Sciatic nerve (tissue), 2 donors: ENCODE measurements at regions not wholly inside any gene's neighbourhood (a gene's known extent, or its start where the extent isn't known, plus 50 kb on each side); places are given as distances from the start of the nearest gene placed in this dataset.

Experiments used
- ATAC-seq: fragments of 200-7000 bp; cut with Tn5 transposase; one replicate; pipeline ENCODE4 v1.9.1; 2020; ENCODE audit warnings: mild to moderate bottlenecking, moderate library complexity
- DNase-seq: peaks from one replicate; pipeline ENCODE4 v3.0.0-alpha.2; 2020; ENCODE audit warnings: low spot score
- intact Hi-C: fragments of 100-400 bp; cut with DNase I; formaldehyde crosslinking; loops from one replicate; pipeline ENCODE4 v1.14.2; 2022
- donor health status: DM: no; HTN: no; CAD: no.
- donor health status: DM: no; HTN: no; CAD: no.

DNA sequence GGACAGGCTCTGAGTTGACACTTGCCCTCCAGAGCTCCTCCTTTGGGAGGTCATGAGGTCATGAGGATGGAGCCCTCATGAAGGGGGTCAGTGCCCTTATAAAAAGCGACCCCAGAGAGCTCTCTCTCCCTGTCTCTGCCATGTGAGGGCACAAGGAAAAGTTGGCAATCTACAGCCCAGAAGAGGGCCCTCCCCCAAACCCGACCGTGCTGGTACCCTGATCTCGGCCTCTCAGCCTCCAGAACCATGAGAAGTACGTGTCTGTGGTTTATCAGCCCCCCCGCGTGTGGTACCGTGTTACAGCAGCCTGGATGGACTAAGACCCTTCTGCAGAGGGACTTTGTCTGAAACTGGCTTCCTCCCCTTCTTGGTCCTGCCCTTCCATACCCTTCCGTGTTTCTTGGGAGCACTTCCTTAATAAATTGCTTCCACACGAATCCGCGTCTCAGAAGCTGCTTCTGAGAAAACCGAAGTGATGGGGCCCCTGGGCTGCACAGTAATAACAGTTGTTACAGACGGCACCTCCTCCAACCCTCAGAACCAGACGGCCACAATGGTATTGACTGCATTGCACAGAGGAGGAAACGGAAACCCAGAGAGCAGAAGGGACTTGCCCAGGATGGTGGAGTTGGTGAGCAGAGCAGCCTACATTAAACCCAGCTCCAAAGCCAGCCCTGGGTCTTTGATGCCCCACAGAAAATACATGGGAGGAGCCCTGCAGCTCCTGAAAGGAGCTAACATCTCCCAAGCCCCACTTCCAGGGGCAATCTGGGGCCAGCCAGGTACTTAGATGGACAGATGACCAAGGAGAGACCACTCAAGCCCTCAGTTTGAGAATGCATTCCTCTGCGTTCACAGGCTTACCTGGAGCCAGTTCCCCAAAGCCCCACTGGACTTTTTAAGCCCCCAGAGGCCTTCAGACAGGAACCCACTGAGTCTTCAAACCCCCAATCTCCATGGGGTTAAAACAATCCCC is 242.7 kb downstream of the BCOR start:
- ATAC-seq = no peak
- intact Hi-C loops = no loop called here
- DNase-seq = no peak

DNA sequence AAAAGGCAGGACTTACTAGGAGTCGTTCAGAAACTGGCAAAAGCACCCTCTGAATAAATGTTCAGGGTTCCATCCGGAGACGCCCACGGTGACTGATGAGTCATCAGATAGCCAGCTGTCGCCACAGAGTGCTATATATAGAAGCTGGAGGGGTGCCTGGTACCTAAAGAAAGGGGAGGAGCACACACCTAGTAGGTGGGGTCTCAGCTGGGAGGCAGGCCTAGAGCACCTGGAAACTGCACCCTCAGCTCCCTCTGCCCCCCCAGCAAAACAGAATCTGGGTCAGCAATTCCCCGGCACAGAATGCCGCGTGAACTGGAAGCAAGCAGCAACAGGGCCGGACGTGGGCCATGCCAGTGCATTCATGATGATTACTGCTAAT is 242.0 kb downstream of the BCOR start:
- intact Hi-C loops = no loop called here

DNA sequence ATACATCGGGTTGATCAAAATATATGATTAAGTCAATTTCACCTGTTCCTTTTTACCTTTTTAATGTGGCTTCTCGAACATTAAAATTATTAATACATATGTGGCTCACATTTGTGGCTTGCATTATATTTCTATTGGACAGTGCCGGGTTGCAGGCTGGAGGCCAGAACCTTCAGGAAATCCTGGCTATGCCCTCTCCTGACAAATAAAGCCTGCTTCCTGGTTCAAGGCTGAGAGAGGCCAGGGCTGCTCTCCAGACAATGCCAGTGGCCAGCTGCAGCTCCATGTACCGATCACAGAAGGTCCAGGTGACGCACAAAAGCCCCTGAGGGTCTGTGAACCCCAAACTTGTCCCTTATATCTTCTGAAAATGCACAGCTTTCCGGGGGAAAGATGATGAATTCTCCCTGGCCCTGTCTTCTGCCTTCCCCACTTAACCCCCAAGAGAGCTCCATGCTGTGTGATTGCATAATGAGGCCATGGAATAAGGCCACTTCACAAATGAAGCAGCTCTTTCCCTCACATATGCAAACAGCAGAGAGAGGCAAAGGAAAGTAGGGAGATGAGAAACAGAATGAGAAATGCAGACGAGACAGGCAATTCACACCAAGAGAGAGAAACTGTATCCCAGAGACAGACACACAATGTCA is 241.2 kb downstream of the BCOR start:
- no peak for DNase-seq
- ATAC-seq = peak; percentile 46
- intact Hi-C loops = no loop called here

More for the DNA sequence above, 242.0 kb downstream of the BCOR start:
- DNase-seq (no peak), ATAC-seq (no peak)

DNA sequence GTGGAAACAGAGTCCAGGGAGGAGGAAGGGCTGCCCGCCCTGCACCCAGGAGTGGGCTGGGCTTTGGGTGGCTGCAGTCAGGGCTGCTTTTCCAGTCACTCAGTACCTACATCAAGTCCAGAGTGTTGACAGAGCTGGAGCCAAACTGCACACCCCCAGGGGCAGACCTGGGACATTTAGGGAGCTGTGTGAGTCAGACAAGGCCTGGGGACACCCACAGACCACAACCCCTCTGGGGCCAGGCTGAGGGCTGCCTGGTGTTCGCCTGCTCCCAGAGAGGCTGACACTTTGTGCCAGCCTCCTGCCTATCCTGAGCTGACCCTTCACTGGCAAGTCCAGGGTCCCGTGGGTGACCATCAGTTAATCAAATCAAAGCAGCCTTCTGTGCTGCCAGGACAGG is 240.0 kb downstream of the BCOR start:
- intact Hi-C loops = no loop called here

DNA sequence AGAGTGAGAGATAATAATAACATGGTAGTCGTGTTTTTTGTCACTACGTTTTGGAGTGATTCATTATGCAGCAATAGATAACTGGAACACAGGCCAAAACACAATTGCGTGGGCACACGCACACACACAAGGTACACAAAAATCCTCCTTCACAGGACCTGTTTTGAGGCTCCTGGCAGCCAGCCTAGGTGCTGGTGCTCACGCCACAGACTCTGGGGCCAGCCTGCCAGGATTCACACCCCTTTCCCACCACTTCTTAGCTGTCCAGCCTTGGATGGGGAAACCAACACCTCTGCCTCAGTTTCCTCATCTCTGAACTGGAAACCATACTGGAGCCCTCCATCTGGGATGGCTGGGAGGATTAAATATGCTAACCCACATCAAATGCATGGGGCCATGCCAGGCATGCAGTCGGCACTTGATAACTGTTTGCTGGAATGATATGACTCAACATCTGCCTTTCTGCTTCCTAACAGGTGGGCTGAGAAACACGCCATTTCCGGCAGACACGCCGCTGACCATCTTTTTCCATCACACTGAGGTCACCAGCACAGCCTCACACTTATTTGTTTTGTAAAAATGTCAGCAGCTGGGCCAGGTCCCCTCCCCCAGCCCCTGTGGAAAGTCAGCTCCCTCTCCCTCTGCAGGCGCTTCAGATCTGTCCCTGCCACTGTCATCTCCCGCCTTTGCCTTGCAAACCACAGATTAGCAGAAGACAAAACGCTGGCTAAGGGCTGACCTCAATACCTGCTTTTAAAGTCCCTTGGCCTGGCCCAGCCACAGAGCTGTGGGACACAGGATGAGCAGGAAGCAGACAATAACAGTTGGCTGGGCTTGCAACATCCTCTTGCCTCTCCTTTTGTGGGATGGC is 237.5 kb downstream of the BCOR start:
- intact Hi-C loops = no loop called here
- ATAC-seq (peak; percentile 33), DNase-seq (no peak)

More for the DNA sequence above, 240.0 kb downstream of the BCOR start:
- no peak for ATAC-seq
- DNase-seq = no peak

DNA sequence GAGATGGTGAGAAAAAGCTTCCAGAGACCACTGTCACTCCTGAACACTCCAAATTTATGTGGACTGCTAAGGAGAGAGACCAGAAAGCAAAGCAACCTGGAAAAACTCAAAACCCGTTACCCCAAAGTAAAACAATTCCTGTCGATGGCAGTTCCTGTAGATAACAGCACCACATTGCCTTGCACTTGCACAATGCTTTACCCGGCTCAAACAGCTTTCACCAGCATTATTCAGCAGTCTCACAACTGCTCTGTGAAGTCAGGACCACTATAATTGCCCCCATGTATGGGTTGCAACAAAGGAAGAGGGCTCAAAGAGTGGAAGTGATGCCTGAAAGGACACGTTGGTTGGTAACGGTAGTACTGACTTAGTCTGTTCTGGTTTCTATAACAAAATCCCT is 234.8 kb downstream of the BCOR start:
- intact Hi-C loops = no loop called here

DNA sequence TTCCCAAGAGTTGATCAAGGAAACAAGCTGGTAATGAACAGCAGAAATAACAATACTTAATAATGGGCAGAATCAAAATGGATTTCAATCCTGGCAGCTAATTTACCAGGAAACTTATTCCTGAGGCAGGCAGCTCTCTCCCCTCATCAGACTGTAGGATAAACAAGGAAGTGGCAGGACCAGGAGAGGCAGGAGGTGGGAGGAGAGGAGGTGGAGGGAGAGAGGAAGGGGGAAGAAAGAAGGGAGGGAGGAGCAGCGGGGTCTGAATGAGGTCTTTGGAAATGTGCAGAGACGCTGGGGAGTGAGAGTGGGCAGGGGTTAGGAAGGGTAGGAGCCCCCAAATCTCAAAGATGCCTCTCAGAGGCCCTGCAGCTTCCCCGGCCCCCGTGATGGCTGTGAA is 231.5 kb downstream of the BCOR start:
- no peak for DNase-seq
- intact Hi-C loops = no loop called here
- ATAC-seq = no peak

More for the DNA sequence above, 234.8 kb downstream of the BCOR start:
- ATAC-seq = no peak
- DNase-seq = no peak

DNA sequence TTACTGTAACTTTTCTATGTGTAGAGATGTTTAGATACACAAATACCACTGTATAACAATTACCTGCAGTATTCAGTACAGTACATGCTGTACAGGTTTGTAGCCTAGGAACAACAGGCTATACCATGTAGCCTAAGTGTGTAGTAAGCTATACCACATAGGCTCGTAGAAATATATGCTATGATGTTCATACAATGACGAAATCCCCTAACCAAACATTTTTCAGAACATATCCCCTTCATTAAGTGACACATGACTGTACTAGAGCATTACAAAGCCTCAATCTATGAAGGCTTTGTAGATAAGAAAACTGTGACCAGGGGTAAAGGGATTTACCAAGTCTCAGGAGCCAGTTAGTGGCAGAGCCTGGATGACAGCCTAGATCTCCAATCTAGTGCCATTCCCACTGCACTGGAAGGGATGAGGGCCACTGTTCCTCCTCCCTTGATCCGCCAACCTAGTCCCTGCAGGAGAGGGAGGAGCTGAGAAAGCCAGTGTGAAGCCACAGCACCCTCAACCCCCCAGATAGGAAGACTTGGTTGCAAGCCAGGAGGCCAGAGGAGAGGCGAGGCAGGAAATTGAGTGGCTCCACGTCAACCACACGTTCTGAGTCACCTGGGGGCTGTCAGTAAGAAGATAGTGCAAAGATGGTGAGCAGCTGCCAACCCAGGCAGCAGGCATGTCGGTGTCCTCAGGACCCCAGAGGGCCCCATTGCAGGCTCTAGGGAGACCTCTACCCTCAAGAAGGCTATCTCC is 227.7 kb downstream of the BCOR start:
- no peak for ATAC-seq
- DNase-seq = no peak
- intact Hi-C loops = no loop called here

DNA sequence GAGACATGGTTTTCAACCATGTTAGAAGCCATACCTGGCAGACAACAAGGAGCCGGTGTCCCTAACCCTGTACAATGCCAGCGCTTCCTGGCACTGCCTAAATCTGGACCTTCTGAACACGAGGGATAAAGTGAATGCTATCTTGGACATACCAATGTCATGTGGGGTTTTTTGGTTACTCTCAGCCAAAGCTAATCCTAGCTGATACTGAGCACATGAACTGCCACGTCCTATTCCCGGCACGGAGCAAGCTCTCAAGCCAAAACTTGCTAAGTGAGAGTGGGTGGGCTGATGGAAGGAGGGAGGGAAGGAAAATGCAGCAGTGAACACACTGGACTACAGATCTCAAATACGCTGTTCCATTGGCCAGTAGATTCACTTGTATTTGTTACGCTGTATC is 226.1 kb downstream of the BCOR start:
- intact Hi-C loops = no loop called here
- ATAC-seq = no peak
- no peak for DNase-seq

DNA sequence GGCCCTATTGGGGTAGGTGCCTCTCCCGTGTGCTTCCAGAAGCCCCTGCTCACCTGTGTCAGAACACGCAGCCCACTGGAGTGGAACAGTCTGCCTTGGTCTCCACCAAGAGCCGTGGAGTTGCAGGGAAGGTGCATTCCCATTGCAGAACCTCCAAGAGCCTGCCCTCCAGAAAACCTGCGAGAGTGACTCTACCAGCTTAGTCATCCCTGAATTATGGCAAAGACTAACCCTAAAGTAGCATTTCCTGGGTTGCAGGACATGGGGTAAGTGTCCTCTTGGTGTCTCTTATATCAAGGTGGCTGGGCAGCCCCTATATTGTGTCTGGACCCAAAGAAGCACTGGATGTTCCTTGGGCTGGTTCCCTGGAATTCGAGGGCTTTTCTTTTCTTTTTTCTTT is 224.6 kb downstream of the BCOR start:
- no peak for ATAC-seq
- intact Hi-C loops = no loop called here
- no peak for DNase-seq

DNA sequence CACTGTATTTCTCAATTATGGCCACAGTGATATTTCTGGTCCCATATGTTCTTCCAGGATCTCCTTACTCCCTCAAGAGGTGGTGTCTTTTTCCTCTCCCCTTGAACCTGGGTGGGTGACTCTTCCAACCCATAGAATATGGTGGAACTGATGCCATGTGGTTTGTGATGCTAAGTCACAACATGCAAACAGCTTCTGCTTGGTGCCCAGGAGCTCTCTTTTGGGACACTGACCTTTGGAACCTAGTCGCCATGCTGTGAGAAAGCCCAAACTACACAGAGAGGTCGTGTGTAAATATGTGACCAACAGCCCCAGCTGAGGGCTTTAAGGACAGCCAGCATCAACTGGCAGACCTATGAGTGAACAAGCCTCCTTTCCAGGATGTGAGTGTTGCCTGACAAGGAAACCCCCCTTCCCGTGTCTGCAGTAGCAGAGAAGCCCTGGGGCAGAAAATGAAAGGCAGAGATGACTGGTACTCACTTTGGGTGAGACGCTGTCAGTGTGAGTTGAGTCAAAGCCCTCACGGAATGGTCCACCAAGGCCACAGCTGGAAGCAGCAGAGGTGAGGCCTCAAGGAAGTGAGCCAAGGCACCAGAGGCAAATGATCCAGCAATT is 223.4 kb downstream of the BCOR start:
- ATAC-seq (no peak), DNase-seq (no peak)
- intact Hi-C loops = no loop called here

DNA sequence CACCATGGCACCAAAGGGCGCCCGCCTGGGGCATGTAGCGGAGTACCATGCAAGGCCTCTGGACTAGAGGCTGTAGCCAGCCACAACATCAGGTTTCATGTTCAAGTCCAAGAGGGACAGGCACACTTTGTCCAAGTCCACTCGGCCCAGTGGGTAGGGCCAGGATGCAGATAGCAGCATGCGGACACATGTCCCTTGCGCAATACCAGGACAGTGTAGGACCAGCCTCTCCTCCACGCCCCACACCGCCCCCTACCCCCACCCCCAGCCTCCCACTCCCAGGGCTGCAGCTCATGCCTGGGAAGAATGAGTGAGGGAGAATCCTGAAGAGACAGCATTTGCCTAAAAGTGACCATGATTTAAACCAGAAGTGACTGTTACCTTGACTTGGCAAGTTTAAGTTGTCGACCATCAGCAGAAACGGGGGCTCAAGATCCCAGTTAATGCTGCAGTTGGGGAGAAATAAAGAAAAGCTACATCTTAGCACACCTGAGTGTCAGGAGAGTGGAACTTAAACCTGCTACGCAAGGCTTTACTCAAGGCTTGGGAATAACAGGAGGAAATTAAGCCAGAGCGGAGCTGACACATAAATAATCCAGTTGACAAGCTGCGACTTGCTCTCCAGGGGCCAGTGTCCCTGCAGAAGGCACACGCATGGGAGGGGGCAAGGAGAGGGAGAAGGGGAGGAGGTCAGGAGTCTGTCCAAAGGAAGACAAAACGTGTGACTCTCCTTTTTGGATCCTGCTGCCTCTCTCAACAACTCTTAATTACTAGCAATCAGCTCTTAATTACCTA is 221.7 kb downstream of the BCOR start:
- no peak for ATAC-seq
- intact Hi-C loops = no loop called here
- DNase-seq = no peak

DNA sequence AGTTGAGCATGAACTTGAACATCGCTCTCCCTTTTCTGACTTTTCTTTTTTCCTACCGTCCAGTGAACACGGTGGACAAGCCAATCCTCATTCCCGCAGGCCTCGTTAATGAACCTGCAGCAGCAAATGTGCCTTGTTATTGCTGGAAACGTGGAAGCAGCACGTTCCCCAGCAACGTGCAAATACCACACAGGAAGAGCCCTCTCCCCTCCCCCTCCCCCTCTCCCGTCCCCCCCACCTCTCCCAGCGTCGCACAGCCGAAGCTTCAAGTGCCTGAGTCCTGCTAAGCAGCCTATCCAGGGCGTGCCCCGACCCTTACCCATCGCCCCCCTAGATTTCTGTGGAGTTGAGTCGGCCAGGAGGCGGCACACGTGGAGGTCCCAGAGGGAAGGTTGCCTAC is 219.9 kb downstream of the BCOR start:
- DNase-seq (no peak), ATAC-seq (peak; percentile 84)
- intact Hi-C loops = no loop called here

DNA sequence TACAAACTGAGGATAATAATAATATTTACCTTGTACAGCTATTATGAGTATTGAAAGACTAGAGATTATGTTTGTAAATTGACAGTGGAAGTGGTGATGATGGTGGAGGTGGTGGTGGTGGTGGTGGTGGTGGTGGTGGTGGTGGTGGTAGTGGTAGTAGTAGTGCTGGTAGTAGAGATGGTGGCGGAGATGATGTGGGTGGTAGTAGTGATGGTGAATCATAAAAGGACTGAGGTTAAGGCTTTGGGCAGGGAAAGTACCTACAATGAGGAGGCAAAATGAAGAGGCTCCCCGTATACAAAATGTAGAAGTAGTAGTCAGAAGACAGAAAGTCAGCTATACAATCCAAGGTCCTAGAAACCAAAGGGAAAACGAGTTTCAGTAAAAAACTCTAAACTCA is 214.1 kb downstream of the BCOR start:
- ATAC-seq (no peak), DNase-seq (no peak)
- intact Hi-C loops = no loop called here

DNA sequence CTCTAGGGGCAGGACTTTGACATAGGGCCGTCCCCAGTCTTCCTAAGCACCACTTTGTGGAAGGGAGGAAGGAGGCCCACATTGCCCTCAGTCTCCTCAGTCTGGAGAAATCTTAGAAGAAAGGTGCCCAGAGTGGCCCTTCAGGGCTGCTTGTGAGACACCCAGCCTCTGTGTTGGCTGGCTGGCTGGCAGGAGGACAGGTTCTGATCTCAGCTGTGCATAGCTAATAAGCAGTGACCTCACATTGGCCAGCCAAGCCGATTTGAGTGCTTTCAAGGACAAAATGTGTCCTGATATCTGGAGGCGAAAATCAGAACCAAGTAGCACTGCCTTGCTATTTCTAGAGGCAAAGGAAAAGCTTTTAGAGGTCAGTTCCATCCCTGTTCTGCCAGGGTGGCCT is 211.5 kb downstream of the BCOR start:
- ATAC-seq = no peak
- intact Hi-C loops = no loop called here
- no peak for DNase-seq

DNA sequence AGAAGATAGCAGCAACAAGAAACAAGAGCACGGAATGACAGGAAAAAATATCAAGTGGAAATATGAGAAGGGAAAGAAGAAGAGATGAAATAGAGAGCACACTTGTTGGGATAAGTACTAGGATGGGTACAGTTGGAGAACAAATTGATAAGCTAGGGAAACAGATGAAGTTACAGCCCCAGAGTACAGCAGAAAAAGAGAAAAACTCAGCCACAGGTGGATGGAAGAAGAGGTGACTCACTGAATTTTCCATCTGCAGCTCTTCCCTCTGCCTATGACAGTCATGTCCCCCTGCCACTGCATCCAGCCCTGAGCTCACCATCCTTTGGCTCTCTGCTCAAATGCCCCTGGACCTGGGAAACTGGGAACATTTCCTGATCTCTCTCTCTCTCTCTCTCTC is 209.0 kb downstream of the BCOR start:
- intact Hi-C loops = no loop called here
- DNase-seq (no peak), ATAC-seq (no peak)

DNA sequence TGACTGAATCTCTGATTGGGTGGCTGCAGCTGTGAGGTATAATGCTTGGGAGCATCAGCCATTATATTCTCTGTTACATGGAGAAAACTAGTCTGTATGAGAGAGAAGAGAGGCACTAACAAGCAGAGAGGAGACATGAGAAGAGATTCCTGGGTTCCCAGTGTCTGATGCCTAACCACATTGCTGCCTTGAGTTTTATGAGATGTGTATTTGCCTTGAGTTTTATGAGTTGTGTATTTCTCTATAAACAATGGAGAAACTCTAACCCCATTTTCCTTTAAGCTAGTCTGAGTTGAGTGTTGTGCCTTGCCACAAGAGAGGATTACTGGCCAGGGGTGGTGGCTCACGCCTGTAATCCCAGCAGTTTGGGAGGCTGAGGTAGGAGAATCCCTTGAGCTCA is 208.1 kb downstream of the BCOR start:
- ATAC-seq (no peak), DNase-seq (no peak)
- intact Hi-C loops = no loop called here

DNA sequence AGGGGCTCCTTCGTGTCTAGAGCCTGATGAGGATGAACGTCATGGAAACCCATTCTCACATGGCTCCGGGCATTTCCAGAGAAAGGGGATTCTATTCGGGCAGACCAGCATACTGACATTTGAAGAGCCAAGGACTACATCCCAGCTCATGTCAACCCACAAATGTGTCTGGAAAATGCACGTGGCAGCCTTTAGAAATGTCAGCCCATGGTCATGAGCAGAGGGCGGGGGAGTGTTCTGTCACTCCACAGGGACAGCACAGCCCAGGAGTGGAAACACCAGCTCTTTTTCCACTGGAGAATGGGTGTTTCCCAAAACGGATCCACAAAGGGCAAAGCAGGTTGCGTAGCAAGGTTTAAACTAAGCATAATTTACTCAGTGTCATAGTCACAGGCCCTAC is 207.0 kb downstream of the BCOR start:
- intact Hi-C loops = no loop called here
- DNase-seq = no peak
- ATAC-seq = no peak
